Right lobe of liver (tissue), 4 donors: ENCODE measurements at regions not wholly inside any gene's neighbourhood (a gene's known extent, or its start where the extent isn't known, plus 50 kb on each side); places are given as distances from the start of the nearest gene placed in this dataset.

Experiments used
- POLR2A ChIP-seq: fragments of 450-650 bp; IDR thresholded peaks from one replicate; pipeline ENCODE4 v1.6.1; 2017; ENCODE audit warnings: antibody characterized with exemption, mild to moderate bottlenecking
- TF ChIP-seq, protein P1 (sequence below), 4 donors: fragments of 200-600 bp in 3 of 4; fragments of 450-650 bp in 1 of 4; IDR thresholded peaks; one replicate each; pipeline versions ENCODE4 v1.5.1 to v1.8.0; 2016 to 2022; ENCODE audit warnings: antibody characterized with exemption in 4 of 4, mild to moderate bottlenecking in 2 of 4
- donor health status: DM: no; HTN: no; CAD: no.
- donor health status: DM: no; HTN: no; CAD: no.
- donor health status: DM: no; HTN: yes; CAD: no.

- TF ChIP-seq, protein P1, sequence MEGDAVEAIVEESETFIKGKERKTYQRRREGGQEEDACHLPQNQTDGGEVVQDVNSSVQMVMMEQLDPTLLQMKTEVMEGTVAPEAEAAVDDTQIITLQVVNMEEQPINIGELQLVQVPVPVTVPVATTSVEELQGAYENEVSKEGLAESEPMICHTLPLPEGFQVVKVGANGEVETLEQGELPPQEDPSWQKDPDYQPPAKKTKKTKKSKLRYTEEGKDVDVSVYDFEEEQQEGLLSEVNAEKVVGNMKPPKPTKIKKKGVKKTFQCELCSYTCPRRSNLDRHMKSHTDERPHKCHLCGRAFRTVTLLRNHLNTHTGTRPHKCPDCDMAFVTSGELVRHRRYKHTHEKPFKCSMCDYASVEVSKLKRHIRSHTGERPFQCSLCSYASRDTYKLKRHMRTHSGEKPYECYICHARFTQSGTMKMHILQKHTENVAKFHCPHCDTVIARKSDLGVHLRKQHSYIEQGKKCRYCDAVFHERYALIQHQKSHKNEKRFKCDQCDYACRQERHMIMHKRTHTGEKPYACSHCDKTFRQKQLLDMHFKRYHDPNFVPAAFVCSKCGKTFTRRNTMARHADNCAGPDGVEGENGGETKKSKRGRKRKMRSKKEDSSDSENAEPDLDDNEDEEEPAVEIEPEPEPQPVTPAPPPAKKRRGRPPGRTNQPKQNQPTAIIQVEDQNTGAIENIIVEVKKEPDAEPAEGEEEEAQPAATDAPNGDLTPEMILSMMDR (IDR thresholded peaks at IDR 0.05): no peak
- no peak for TF ChIP-seq POLR2A
Observed at GRCh38 chr12:13369474-13370056, 173.0 kb downstream of the EMP1 start.
